Breast epithelium (tissue), 4 donors: ENCODE measurements at regions not wholly inside any gene's neighbourhood (a gene's known extent, or its start where the extent isn't known, plus 50 kb on each side); places are given as distances from the start of the nearest gene placed in this dataset.

Source experiments
- DNase-seq, 2 donors: peaks; one replicate each; pipeline ENCODE4 v3.0.0-alpha.2; 2019; ENCODE audit warnings: low spot score in 2 of 2
- H3K27ac ChIP-seq, 2 donors: fragments of 200-600 bp; sonication (generic) in 1 of 2; one replicate each; pipeline ENCODE4 v1.5.1; 2016 to 2019; ENCODE audit warnings: mild to moderate bottlenecking in 1 of 2
- H3K27me3 ChIP-seq, 2 donors: fragments of 200-600 bp; sonication (generic) in 1 of 2; one replicate each; pipeline versions ENCODE4 v1.5.1 to v1.6.0; 2017 to 2019; ENCODE audit warnings: control low read depth in 1 of 2, mild to moderate bottlenecking in 1 of 2
- H3K36me3 ChIP-seq: fragments of 200-600 bp; one replicate; pipeline ENCODE4 v1.5.1; 2019
- H3K4me1 ChIP-seq, 2 donors: fragments of 200-600 bp; sonication (generic); one replicate each; pipeline ENCODE4 v1.5.1; 2016 to 2019; ENCODE audit warnings: control low read depth in 1 of 2
- H3K4me3 ChIP-seq, 3 donors: fragments of 200-600 bp; sonication (generic); 1 replicate in 2 of 3; 2 replicates in 1 of 3; pipeline ENCODE4 v1.5.1; 2016 to 2019; ENCODE audit warnings: mild to moderate bottlenecking in 3 of 3, moderate library complexity in 2 of 3
- H3K9me3 ChIP-seq, 2 donors: fragments of 200-600 bp; sonication (generic) in 1 of 2; one replicate each; pipeline ENCODE4 v1.5.1; 2016 to 2019; ENCODE audit warnings: control low read depth in 1 of 2
- POLR2A ChIP-seq: fragments of 450-650 bp; IDR thresholded peaks from one replicate; pipeline ENCODE4 v1.6.1; 2016; ENCODE audit warnings: antibody characterized with exemption, mild to moderate bottlenecking, moderate library complexity
- POLR2AphosphoS5 ChIP-seq, 3 donors: sonication (generic); formaldehyde crosslinking; IDR thresholded peaks; one replicate each; pipeline ENCODE4 v1.6.1; 2017; ENCODE audit warnings: antibody characterized with exemption in 3 of 3
- intact Hi-C: fragments of 100-400 bp; cut with DNase I; formaldehyde crosslinking; loops from one replicate; pipeline ENCODE4 v1.15.1; 2023; ENCODE audit warnings: low total_unique reads
- TF ChIP-seq, protein P1 (sequence below), 3 donors: fragments of 450-650 bp; IDR thresholded peaks; one replicate each; pipeline ENCODE4 v1.5.1; 2016 to 2017; ENCODE audit warnings: antibody characterized with exemption in 3 of 3, mild to moderate bottlenecking in 3 of 3, moderate library complexity in 3 of 3

- H3K27me3 ChIP-seq, result no peaks in the 10 kb centered on the region
- DNase-seq, result no peak
- no peaks in the 10 kb centered on the region for H3K9me3 ChIP-seq
- no peak overlapping the region for H3K27ac ChIP-seq
- no peak for TF ChIP-seq POLR2AphosphoS5 (IDR thresholded peaks at IDR 0.05)
- TF ChIP-seq, protein P1, sequence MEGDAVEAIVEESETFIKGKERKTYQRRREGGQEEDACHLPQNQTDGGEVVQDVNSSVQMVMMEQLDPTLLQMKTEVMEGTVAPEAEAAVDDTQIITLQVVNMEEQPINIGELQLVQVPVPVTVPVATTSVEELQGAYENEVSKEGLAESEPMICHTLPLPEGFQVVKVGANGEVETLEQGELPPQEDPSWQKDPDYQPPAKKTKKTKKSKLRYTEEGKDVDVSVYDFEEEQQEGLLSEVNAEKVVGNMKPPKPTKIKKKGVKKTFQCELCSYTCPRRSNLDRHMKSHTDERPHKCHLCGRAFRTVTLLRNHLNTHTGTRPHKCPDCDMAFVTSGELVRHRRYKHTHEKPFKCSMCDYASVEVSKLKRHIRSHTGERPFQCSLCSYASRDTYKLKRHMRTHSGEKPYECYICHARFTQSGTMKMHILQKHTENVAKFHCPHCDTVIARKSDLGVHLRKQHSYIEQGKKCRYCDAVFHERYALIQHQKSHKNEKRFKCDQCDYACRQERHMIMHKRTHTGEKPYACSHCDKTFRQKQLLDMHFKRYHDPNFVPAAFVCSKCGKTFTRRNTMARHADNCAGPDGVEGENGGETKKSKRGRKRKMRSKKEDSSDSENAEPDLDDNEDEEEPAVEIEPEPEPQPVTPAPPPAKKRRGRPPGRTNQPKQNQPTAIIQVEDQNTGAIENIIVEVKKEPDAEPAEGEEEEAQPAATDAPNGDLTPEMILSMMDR (IDR thresholded peaks at IDR 0.05), result no peak
- TF ChIP-seq POLR2A, result no peak
- intact Hi-C loops, result no loop called here
- no peaks in the 10 kb centered on the region for H3K4me1 ChIP-seq
- H3K36me3 ChIP-seq, result no peaks in the 10 kb centered on the region
- no peak overlapping the region for H3K4me3 ChIP-seq
Measured at GRCh38 chr2:128696421-128696820, 377.8 kb upstream of the HS6ST1 start.

GRCh38 chr2:128701418-128701817 is 382.8 kb upstream of the HS6ST1 start:
- no peak overlapping the region for H3K27ac ChIP-seq
- no peaks in the 10 kb centered on the region for H3K36me3 ChIP-seq
- TF ChIP-seq, protein P1 (IDR thresholded peaks at IDR 0.05), result no peak
- TF ChIP-seq POLR2AphosphoS5 (IDR thresholded peaks at IDR 0.05) (no peak), POLR2A (no peak)
- intact Hi-C loops, result no loop called here
- no peaks in the 10 kb centered on the region for H3K4me1 ChIP-seq
- no peaks in the 10 kb centered on the region for H3K27me3 ChIP-seq
- H3K4me3 ChIP-seq, result no peak overlapping the region
- peaks cover 0 to 3% of the 10 kb centered on the region in 2 donors for H3K9me3 ChIP-seq
- no peak for DNase-seq

GRCh38 chr2:128702616-128703015 is 383.9 kb upstream of the HS6ST1 start:
- Histone ChIP-seq H3K4me3 (no peak overlapping the region), H3K4me1 (no peaks in the 10 kb centered on the region), H3K36me3 (no peaks in the 10 kb centered on the region), H3K27me3 (no peaks in the 10 kb centered on the region), H3K27ac (no peak overlapping the region), H3K9me3 (peaks cover 7 to 9% of the 10 kb centered on the region in 2 donors)
- no peak for DNase-seq
- TF ChIP-seq POLR2AphosphoS5 (IDR thresholded peaks at IDR 0.05) (no peak), POLR2A (no peak)
- TF ChIP-seq, protein P1 (IDR thresholded peaks at IDR 0.05), result no peak
- intact Hi-C loops, result loop anchor here (1.0 kb wide), 1 partner anchor 15 kb away; no protein-coding TSS in a partner anchor

DNA sequence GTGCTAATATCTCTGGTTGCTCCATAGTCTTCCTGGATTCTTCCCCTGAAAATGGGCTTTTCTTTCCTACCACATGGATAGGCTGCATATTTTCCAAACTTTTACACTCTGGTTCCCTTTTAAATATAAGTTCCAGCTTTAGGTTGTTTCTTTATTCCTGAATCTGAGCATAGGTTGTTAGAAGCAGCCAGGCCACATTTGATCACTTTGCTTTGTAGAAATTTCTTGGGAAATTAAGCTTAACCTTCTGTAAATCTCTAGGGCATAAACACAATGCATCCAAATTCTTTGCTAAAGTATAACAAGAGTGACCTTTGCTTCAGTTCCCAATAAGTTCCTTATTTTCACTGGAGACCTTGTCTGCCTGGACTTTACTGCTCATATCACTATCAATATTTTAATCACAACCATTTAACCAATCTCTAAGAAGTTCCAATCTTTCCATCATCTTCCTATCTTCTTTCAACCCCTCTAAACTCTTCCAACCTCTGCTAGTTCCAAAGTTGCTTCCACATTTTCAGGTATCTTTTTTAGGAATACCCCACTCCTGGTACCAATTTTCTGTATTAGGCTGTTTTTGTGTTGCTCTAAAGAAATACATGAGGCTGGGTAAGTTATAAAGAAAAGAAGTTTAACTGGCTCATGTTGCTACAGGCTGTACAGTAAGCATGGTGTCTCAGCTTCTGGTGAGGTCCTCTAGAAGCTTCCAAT is 389.6 kb upstream of the HS6ST1 start:
- Histone ChIP-seq H3K36me3 (no peaks in the 10 kb centered on the region), H3K27me3 (no peaks in the 10 kb centered on the region), H3K9me3 (peaks cover 22 to 23% of the 10 kb centered on the region in 2 donors), H3K4me3 (no peak overlapping the region), H3K4me1 (no peaks in the 10 kb centered on the region), H3K27ac (no peak overlapping the region)
- intact Hi-C loops, result no loop called here
- no peak for DNase-seq
- TF ChIP-seq, protein P1 (IDR thresholded peaks at IDR 0.05), result no peak
- TF ChIP-seq POLR2AphosphoS5 (IDR thresholded peaks at IDR 0.05), result no peak
- no peak for TF ChIP-seq POLR2A

- Histone ChIP-seq H3K4me1 (no peaks in the 10 kb centered on the region), H3K27ac (no peak overlapping the region), H3K27me3 (no peaks in the 10 kb centered on the region), H3K36me3 (no peaks in the 10 kb centered on the region), H3K9me3 (peaks cover 19 to 23% of the 10 kb centered on the region in 2 donors), H3K4me3 (no peak overlapping the region)
- no peak for DNase-seq
- intact Hi-C loops, result no loop called here
- TF ChIP-seq POLR2AphosphoS5 (IDR thresholded peaks at IDR 0.05) (no peak), POLR2A (no peak)
- TF ChIP-seq, protein P1 (IDR thresholded peaks at IDR 0.05), result no peak
Measured at GRCh38 chr2:128710242-128710641, 391.6 kb upstream of the HS6ST1 start.
